T47D (cell line): ENCODE measurements at regions not wholly inside any gene's neighbourhood (a gene's known extent, or its start where the extent isn't known, plus 50 kb on each side); places are given as distances from the start of the nearest gene placed in this dataset.
"Not testable (repeated sequence)": the region's sequence is repeated elsewhere in the genome, so short reads cannot be mapped to it uniquely, and the experiment has no call there.

Source experiments
- DNase-seq, 2 experiments: peaks; one replicate each; pipeline versions ENCODE4 v3.0.0 to v3.0.0-alpha.2; 2011 to 2012; ENCODE audit warnings: low read depth in 1 of 2, low spot score in 1 of 2
- JUND ChIP-seq: IDR thresholded peaks from 2 replicates; pipeline ENCODE4 v1.6.1; 2012; ENCODE audit warnings: low read depth
- in situ Hi-C: cut with HindIII; loops from 2 replicates; pipeline ENCODE4 v1.10.0; 2016; ENCODE audit warnings: low sequenced_read_pairs, low pct_unique_long_range_greater_than_20kb

GRCh38 chr17:33868899-33869298, 386.2 kb upstream of the CCL2 start:
- TF ChIP-seq JUND: no peak
- in situ Hi-C loops: no loop called here
- DNase-seq: no peak

- DNase-seq: no peak
- TF ChIP-seq JUND: no peak
- in situ Hi-C loops: no loop called here
Observed at GRCh38 chr17:33870936-33871335, 384.1 kb upstream of the CCL2 start.

GRCh38 chr17:33871720-33872540, 383.2 kb upstream of the CCL2 start:
- no peak for TF ChIP-seq JUND
- in situ Hi-C loops: no loop called here
- DNase-seq: no peak

GRCh38 chr17:33873201-33873617, 381.9 kb upstream of the CCL2 start:
- TF ChIP-seq JUND: no peak
- in situ Hi-C loops: no loop called here
- DNase-seq: no peak

- no peak for DNase-seq
- no peak for TF ChIP-seq JUND
- in situ Hi-C loops: no loop called here
Observed at GRCh38 chr17:33874617-33875060, 380.4 kb upstream of the CCL2 start.

- no peak for TF ChIP-seq JUND
- no peak for DNase-seq
- in situ Hi-C loops: no loop called here
Observed at GRCh38 chr17:33875973-33876372, 379.1 kb upstream of the CCL2 start.

GRCh38 chr17:33882273-33882672, 372.8 kb upstream of the CCL2 start:
- in situ Hi-C loops, DNase-seq: not testable (repeated sequence)

- DNase-seq, in situ Hi-C loops: not testable (repeated sequence)
Observed at GRCh38 chr17:33882677-33883076, 372.4 kb upstream of the CCL2 start.

- in situ Hi-C loops: no loop called here
- DNase-seq: no peak
- TF ChIP-seq JUND: no peak
Observed at GRCh38 chr17:33888455-33888854, 366.6 kb upstream of the CCL2 start.

- no peak for DNase-seq
- no peak for TF ChIP-seq JUND
- in situ Hi-C loops: no loop called here
Observed at GRCh38 chr17:33889040-33889439, 366.0 kb upstream of the CCL2 start.

- TF ChIP-seq JUND: no peak
- in situ Hi-C loops: no loop called here
- DNase-seq: no peak
Observed at GRCh38 chr17:33889766-33890165, 365.3 kb upstream of the CCL2 start.

GRCh38 chr17:33892717-33893591, 362.1 kb upstream of the CCL2 start:
- DNase-seq: no peak
- in situ Hi-C loops: no loop called here
- TF ChIP-seq JUND: no peak

GRCh38 chr17:33895491-33895890, 359.6 kb upstream of the CCL2 start:
- in situ Hi-C loops: no loop called here
- no peak for TF ChIP-seq JUND
- DNase-seq: no peak
